Body of pancreas (tissue), 4 donors: ENCODE measurements at regions not wholly inside any gene's neighbourhood (a gene's known extent, or its start where the extent isn't known, plus 50 kb on each side); places are given as distances from the start of the nearest gene placed in this dataset.
"Not testable (repeated sequence)": the region's sequence is repeated elsewhere in the genome, so short reads cannot be mapped to it uniquely, and the experiment has no call there.

ENCODE experiments used
- CTCF ChIP-seq, 7 experiments: fragments of 450-650 bp in 4 of 7; fragments of 200-600 bp in 3 of 7; sonication (generic) in 3 of 7; IDR thresholded peaks; one replicate each; pipeline ENCODE4 v1.5.1; 2016 to 2019; ENCODE audit warnings: antibody characterized with exemption in 7 of 7
- POLR2A ChIP-seq, 3 donors: fragments of 450-650 bp; IDR thresholded peaks; one replicate each; pipeline ENCODE4 v1.6.1; 2016; ENCODE audit warnings: antibody characterized with exemption in 3 of 3, mild to moderate bottlenecking in 2 of 3

- not testable (repeated sequence) for TF ChIP-seq CTCF, POLR2A (IDR thresholded peaks at IDR 0.05)
Measured at GRCh38 chr9:67724885-67725284, 133.8 kb upstream of the ANKRD20A1 start.
